B cell (primary cell): ENCODE measurements at regions not wholly inside any gene's neighbourhood (a gene's known extent, or its start where the extent isn't known, plus 50 kb on each side); places are given as distances from the start of the nearest gene placed in this dataset.

Source experiments
- ATAC-seq: fragments of 200-7000 bp; cut with Tn5 transposase; one replicate; pipeline ENCODE4 v1.10.0; 2021; ENCODE audit warnings: low read depth, mild to moderate bottlenecking, moderate number of reproducible peaks, moderate library complexity
- CTCF ChIA-PET: fragments of 350-600 bp; sonication (Branson Sonifier 250); formaldehyde crosslinking; loops from one replicate; lab custom pipeline; 2021; ENCODE audit warnings: antibody characterized with exemption, inconsistent platforms; lab: Charles Lee
- POLR2A ChIA-PET: fragments of 350-600 bp; sonication (Branson Sonifier 250); formaldehyde crosslinking; loops from one replicate; lab custom pipeline; 2021; ENCODE audit warnings: antibody characterized with exemption; lab: Charles Lee
- DNase-seq: peaks from one replicate; pipeline ENCODE4 v3.0.0; 2013
- H2AFZ ChIP-seq: 2 replicates; pipeline ENCODE4 v1.6.1; 2012; ENCODE audit warnings: mild to moderate bottlenecking, low read depth, low read length; ENCODE audit not compliant: insufficient read depth, poor library complexity, severe bottlenecking
- H3K27ac ChIP-seq, 2 donors: 1 replicate in 1 of 2; 2 replicates in 1 of 2; pipeline ENCODE4 v1.5.1; 2012 to 2013; ENCODE audit warnings: low read length in 2 of 2, mild to moderate bottlenecking in 2 of 2, moderate library complexity in 1 of 2
- H3K27me3 ChIP-seq, 4 experiments: fragments of 200-600 bp in 1 of 4; sonication (generic) in 1 of 4; replicated peaks in 1 of 4; 1 replicate in 2 of 4; 2 replicates in 2 of 4; pipeline versions ENCODE4 v1.6.1 to v1.7.0; 2013 to 2016; ENCODE audit warnings: low read length in 3 of 4, mild to moderate bottlenecking in 2 of 4, mixed read lengths in 1 of 4, moderate library complexity in 1 of 4; ENCODE audit not compliant: insufficient read depth in 4 of 4, control insufficient read depth in 3 of 4; ENCODE audit errors: control extremely low read depth in 1 of 4
- H3K36me3 ChIP-seq, 2 experiments: replicated peaks in 1 of 2; 1 replicate in 1 of 2; 2 replicates in 1 of 2; pipeline versions ENCODE4 v1.6.1 to v1.7.1; 2013; ENCODE audit warnings: low read length in 1 of 2; ENCODE audit not compliant: insufficient read depth in 2 of 2, control insufficient read depth in 1 of 2; ENCODE audit errors: control extremely low read depth in 1 of 2, extremely low read depth in 1 of 2
- H3K4me1 ChIP-seq, 2 donors: fragments of 200-600 bp in 1 of 2; sonication (generic) in 1 of 2; 1 replicate in 1 of 2; 2 replicates in 1 of 2; pipeline versions ENCODE4 v1.5.1 to v1.6.1; 2013 to 2017; ENCODE audit warnings: low read length in 2 of 2; ENCODE audit not compliant: control insufficient read depth in 2 of 2, insufficient read depth in 2 of 2
- H3K4me2 ChIP-seq: replicated peaks from 2 replicates; pipeline ENCODE3; 2012; ENCODE audit warnings: mild to moderate bottlenecking, low read depth, low read length; ENCODE audit not compliant: poor library complexity, severe bottlenecking
- H3K4me3 ChIP-seq, 5 experiments: fragments of 200-600 bp in 1 of 5; sonication (generic) in 1 of 5; 1 replicate in 3 of 5; 2 replicates in 2 of 5; pipeline versions ENCODE4 v1.5.1 to v1.7.0; 2011 to 2016; ENCODE audit warnings: low read length in 4 of 5, mild to moderate bottlenecking in 4 of 5, low read depth in 2 of 5, control low read depth in 1 of 5, moderate library complexity in 1 of 5; ENCODE audit not compliant: insufficient read depth in 1 of 5; ENCODE audit errors: control extremely low read depth in 1 of 5, extremely low read depth in 1 of 5
- H3K79me2 ChIP-seq: fragments of 200-600 bp; sonication (generic); one replicate; pipeline ENCODE4 v1.6.0; 2016; ENCODE audit warnings: low read length; ENCODE audit not compliant: control insufficient read depth, insufficient read depth
- H3K9ac ChIP-seq: fragments of 200-600 bp; sonication (generic); 2 replicates; pipeline ENCODE4 v1.6.1; 2017; ENCODE audit warnings: mild to moderate bottlenecking, low read length, moderate library complexity
- H3K9me3 ChIP-seq, 3 donors: one replicate each; pipeline versions ENCODE4 v1.6.1 to v1.7.1; 2013; ENCODE audit warnings: low read length in 2 of 3; ENCODE audit not compliant: control insufficient read depth in 2 of 3, insufficient read depth in 1 of 3; ENCODE audit errors: control extremely low read depth in 1 of 3
- H4K20me1 ChIP-seq: 2 replicates; pipeline ENCODE4 v1.6.0; 2012; ENCODE audit warnings: mild to moderate bottlenecking, low read length; ENCODE audit not compliant: insufficient read depth, control insufficient read depth, poor library complexity, severe bottlenecking
- H3K27ac Mint-ChIP-seq: one replicate; pipeline ENCODE4 v1.8.0; 2021; ENCODE audit warnings: mixed read lengths
- H3K27me3 Mint-ChIP-seq: one replicate; pipeline ENCODE4 v1.8.0; 2021; ENCODE audit warnings: mixed read lengths
- H3K4me1 Mint-ChIP-seq: one replicate; pipeline ENCODE4 v1.8.0; 2021; ENCODE audit warnings: mixed read lengths
- H3K4me3 Mint-ChIP-seq: one replicate; pipeline ENCODE4 v1.8.0; 2021; ENCODE audit warnings: mixed read lengths
- H3K9me3 Mint-ChIP-seq: one replicate; pipeline ENCODE4 v1.8.0; 2022; ENCODE audit warnings: mixed read lengths; ENCODE audit not compliant: insufficient read depth
- CTCF ChIP-seq: fragments of 200-600 bp; IDR thresholded peaks from one replicate; pipeline ENCODE4 v1.8.0; 2022; ENCODE audit warnings: antibody characterized with exemption, mild to moderate bottlenecking
- EZH2 ChIP-seq: IDR thresholded peaks from 2 replicates; pipeline ENCODE4 v1.6.1; 2012; ENCODE audit warnings: borderline replicate concordance, low read depth, mild to moderate bottlenecking, moderate library complexity, low read length; ENCODE audit not compliant: insufficient read depth, poor library complexity, severe bottlenecking
- WGBS: methylation state at CpG from one replicate; pipeline ENCODE4 v1.1.5; 2013; ENCODE audit warnings: missing lambda C conversion rate; ENCODE audit not compliant: insufficient coverage; 5-methylcytosine and 5-hydroxymethylcytosine counted together
- intact Hi-C: fragments of 100-400 bp; cut with micrococcal nuclease; formaldehyde crosslinking; loops from one replicate; pipeline ENCODE4 v1.10.0; 2022

GRCh38 chr13:100875392-100876043, 200.9 kb upstream of the TMTC4 start:
- Histone ChIP-seq H3K9ac (no peak overlapping the region), H3K4me2 (no peak overlapping the region), H3K27ac (no peak overlapping the region), H4K20me1 (no peaks in the 10 kb centered on the region), H3K4me3 (no peak overlapping the region), H3K9me3 (peaks cover 0 to 4% (median 0%) of the 10 kb centered on the region in 3 donors), H3K4me1 (no peaks in the 10 kb centered on the region), H3K27me3 (no peaks in the 10 kb centered on the region), H2AFZ (no peak overlapping the region), H3K36me3 (no peaks in the 10 kb centered on the region), H3K79me2 (no peaks in the 10 kb centered on the region)
- H3K9me3 Mint-ChIP-seq = peaks cover 2% of the 10 kb centered on the region
- CTCF ChIA-PET = no interaction called here
- DNase-seq = no peak
- no peaks in the 10 kb centered on the region for H3K4me1 Mint-ChIP-seq
- WGBS = no CpG with 5 or more reads among the region's 3 CpGs
- H3K4me3 Mint-ChIP-seq = no peak overlapping the region
- H3K27me3 Mint-ChIP-seq = peaks cover 2% of the 10 kb centered on the region
- H3K27ac Mint-ChIP-seq = no peak overlapping the region
- POLR2A ChIA-PET = no interaction called here
- ATAC-seq = no peak
- intact Hi-C loops = no loop called here
- TF ChIP-seq EZH2 = no peak
- TF ChIP-seq CTCF = no peak

- Histone ChIP-seq H4K20me1 (no peaks in the 10 kb centered on the region), H3K27ac (no peak overlapping the region), H3K4me3 (no peak overlapping the region), H3K79me2 (no peaks in the 10 kb centered on the region), H3K9me3 (peaks cover 0 to 14% (median 4%) of the 10 kb centered on the region in 3 donors), H2AFZ (no peak overlapping the region), H3K27me3 (no peaks in the 10 kb centered on the region), H3K4me1 (no peaks in the 10 kb centered on the region), H3K36me3 (no peaks in the 10 kb centered on the region), H3K9ac (no peak overlapping the region), H3K4me2 (no peak overlapping the region)
- TF ChIP-seq CTCF = no peak
- no peak for TF ChIP-seq EZH2
- Mint-ChIP-seq H3K27me3 (no peaks in the 10 kb centered on the region), H3K9me3 (peaks cover 2% of the 10 kb centered on the region), H3K4me3 (no peak overlapping the region), H3K4me1 (no peaks in the 10 kb centered on the region), H3K27ac (no peak overlapping the region)
- POLR2A ChIA-PET = no interaction called here
- CTCF ChIA-PET = no interaction called here
- intact Hi-C loops = no loop called here
- DNase-seq = no peak
- no peak for ATAC-seq
- 100% methylated on average over 4 of the region's 4 CpGs for whole genome bisulfite sequencing
Observed at GRCh38 chr13:100872761-100873160, 198.2 kb upstream of the TMTC4 start.
